LNCAP (cell line): ENCODE measurements at regions not wholly inside any gene's neighbourhood (a gene's known extent, or its start where the extent isn't known, plus 50 kb on each side); places are given as distances from the start of the nearest gene placed in this dataset.

ENCODE experiments used
- CTCF ChIP-seq: fragments of 450-650 bp; IDR thresholded peaks from 2 replicates; pipeline ENCODE4 v1.5.1; 2017; ENCODE audit warnings: mild to moderate bottlenecking

GRCh38 chr2:41709702-41710599 is 337.9 kb upstream of the PKDCC start:
- TF ChIP-seq CTCF = no peak

- no peak for TF ChIP-seq CTCF
These were observed 336.9 kb upstream of the PKDCC start for GRCh38 chr2:41710944-41711343.

- no peak for TF ChIP-seq CTCF
These were observed 336.1 kb upstream of the PKDCC start for GRCh38 chr2:41711736-41712135.

- no peak for TF ChIP-seq CTCF
These were observed 331.3 kb upstream of the PKDCC start for GRCh38 chr2:41716497-41716896.

- TF ChIP-seq CTCF = no peak
These were observed 330.0 kb upstream of the PKDCC start for GRCh38 chr2:41717839-41718238.

GRCh38 chr2:41718705-41719104 is 329.1 kb upstream of the PKDCC start:
- no peak for TF ChIP-seq CTCF

- TF ChIP-seq CTCF = no peak
These were observed 328.1 kb upstream of the PKDCC start for GRCh38 chr2:41719756-41720155.
